ENCODE measurements at regions not wholly inside any gene's neighbourhood (a gene's known extent, or its start where the extent isn't known, plus 50 kb on each side); places are given as distances from the start of the nearest gene placed in this dataset.

- no peak for TF ChIP-seq CTCF (IDR thresholded peaks at IDR 0.05)
- no peak for TF ChIP-seq POLR2A (IDR thresholded peaks at IDR 0.05)
Observed at GRCh38 chr11:134976551-134976950, 564.5 kb upstream of the B3GAT1 start.
